ENCODE measurements at regions not wholly inside any gene's neighbourhood (a gene's known extent, or its start where the extent isn't known, plus 50 kb on each side); places are given as distances from the start of the nearest gene placed in this dataset.

DNA sequence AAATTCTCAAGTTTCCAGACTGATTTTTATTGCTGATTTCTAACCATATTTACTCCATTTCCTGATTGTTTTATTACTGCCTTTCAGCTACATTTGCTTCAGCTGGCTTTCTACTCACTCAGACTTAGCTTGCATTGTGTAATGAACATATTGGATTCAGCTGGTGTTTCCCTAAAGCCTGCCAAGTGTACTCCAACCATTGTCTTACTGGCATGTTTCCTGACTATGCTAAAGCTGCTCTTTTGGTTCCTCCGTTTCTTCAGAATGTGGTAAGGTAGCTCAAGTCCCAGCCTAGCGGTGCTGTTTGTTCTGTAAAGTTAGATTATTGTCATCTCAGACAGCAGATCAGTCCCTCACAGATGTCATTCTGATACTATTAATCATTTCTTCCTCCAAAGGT, 53.1 kb upstream of the GLRA2 start:
- TF ChIP-seq, protein P1, sequence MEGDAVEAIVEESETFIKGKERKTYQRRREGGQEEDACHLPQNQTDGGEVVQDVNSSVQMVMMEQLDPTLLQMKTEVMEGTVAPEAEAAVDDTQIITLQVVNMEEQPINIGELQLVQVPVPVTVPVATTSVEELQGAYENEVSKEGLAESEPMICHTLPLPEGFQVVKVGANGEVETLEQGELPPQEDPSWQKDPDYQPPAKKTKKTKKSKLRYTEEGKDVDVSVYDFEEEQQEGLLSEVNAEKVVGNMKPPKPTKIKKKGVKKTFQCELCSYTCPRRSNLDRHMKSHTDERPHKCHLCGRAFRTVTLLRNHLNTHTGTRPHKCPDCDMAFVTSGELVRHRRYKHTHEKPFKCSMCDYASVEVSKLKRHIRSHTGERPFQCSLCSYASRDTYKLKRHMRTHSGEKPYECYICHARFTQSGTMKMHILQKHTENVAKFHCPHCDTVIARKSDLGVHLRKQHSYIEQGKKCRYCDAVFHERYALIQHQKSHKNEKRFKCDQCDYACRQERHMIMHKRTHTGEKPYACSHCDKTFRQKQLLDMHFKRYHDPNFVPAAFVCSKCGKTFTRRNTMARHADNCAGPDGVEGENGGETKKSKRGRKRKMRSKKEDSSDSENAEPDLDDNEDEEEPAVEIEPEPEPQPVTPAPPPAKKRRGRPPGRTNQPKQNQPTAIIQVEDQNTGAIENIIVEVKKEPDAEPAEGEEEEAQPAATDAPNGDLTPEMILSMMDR (IDR thresholded peaks at IDR 0.05; ENCODE audit: unreplicated experiment) = no peak
- no peak overlapping the region for H3K4me3 Mint-ChIP-seq
- no peaks in the 10 kb centered on the region for H3K36me3 Mint-ChIP-seq
- no peak for DNase-seq (ENCODE audit: low spot score in 2 of 2, unreplicated experiment in 2 of 2)
- H3K4me1 Mint-ChIP-seq = no peaks in the 10 kb centered on the region
- peaks cover 47% of the 10 kb centered on the region for H3K9me3 Mint-ChIP-seq
- H3K27ac Mint-ChIP-seq = no peak overlapping the region
- no peaks in the 10 kb centered on the region for H3K27me3 Mint-ChIP-seq (ENCODE audit: low read depth)

DNA sequence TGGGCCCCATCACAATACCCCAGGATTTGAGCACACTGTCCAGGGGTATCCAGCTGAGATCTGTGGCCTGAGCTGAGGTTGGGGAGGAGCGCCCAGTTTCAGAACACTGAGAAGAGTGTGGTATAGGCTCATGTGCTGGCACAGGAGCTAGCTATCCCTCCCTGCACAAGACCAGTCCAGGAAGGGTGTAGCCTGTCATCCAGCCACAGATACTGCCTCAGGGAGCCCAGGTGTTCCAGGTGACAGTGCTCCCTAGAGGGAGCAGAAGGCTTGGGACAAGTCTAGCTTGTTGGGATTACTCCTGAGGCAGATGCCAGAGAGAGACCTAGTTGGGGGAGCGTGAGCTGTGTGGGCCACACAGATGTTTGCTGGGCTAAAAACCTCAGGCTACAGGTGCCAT, 79.6 kb upstream of the GLRA2 start:
- H3K27me3 Mint-ChIP-seq (ENCODE audit: low read depth) = no peaks in the 10 kb centered on the region
- DNase-seq (ENCODE audit: low spot score in 2 of 2, unreplicated experiment in 2 of 2) = no peak
- TF ChIP-seq, protein P1 (IDR thresholded peaks at IDR 0.05; ENCODE audit: unreplicated experiment) = no peak
- no peaks in the 10 kb centered on the region for H3K4me1 Mint-ChIP-seq
- H3K4me3 Mint-ChIP-seq = no peak overlapping the region
- H3K36me3 Mint-ChIP-seq = no peaks in the 10 kb centered on the region
- peaks cover 19% of the 10 kb centered on the region for H3K9me3 Mint-ChIP-seq
- no peak overlapping the region for H3K27ac Mint-ChIP-seq

DNA sequence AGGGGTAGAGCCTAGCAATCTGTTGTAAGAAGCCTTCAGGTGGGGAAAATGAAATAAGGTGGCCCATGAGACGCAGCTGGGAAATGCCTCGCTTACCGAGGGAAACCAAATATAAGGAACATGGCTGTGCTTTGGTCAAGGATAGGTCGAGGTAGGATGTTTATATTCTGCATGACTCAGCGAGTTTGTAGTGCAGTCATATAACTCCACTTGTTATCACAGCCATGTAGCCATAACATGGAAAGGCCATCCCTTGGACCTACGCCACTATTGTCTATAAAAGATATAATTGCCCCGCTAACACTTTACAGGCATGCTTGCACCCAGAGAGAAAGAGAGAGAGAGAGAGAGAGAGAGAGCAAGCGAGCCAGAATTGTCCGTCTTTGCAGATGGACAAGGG, 80.9 kb upstream of the GLRA2 start:
- no peak for DNase-seq (ENCODE audit: low spot score in 2 of 2, unreplicated experiment in 2 of 2)
- Mint-ChIP-seq H3K27ac (no peak overlapping the region), H3K4me3 (no peak overlapping the region), H3K9me3 (peaks cover 20% of the 10 kb centered on the region), H3K36me3 (no peaks in the 10 kb centered on the region), H3K27me3 (ENCODE audit: low read depth) (peaks cover under 1% of the 10 kb centered on the region), H3K4me1 (no peaks in the 10 kb centered on the region)
- TF ChIP-seq, protein P1 (IDR thresholded peaks at IDR 0.05; ENCODE audit: unreplicated experiment) = no peak

DNA sequence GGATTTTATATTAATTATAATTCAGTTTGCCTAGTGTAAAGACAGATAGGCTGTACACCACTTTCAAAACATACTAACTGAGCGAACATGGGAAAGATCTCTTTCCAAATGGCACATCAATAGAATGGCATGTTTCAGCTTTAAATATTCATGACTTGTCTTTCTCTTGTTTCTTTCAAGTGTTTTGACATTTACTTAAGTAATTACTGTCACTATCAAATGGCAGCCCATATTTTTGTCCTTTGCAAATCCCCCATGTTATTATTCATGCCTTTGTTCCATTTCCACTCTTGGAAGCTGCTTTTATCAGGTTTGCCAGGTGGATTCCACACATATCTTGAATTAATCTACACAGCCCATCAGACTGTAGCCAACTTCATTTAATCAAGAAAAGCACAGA, 89.2 kb upstream of the GLRA2 start:
- no peak overlapping the region for H3K4me3 Mint-ChIP-seq
- no peak overlapping the region for H3K27ac Mint-ChIP-seq
- no peak for DNase-seq (ENCODE audit: low spot score in 2 of 2, unreplicated experiment in 2 of 2)
- peaks cover 6% of the 10 kb centered on the region for H3K4me1 Mint-ChIP-seq
- H3K9me3 Mint-ChIP-seq = peaks cover 49% of the 10 kb centered on the region
- TF ChIP-seq, protein P1 (IDR thresholded peaks at IDR 0.05; ENCODE audit: unreplicated experiment) = no peak
- peaks cover 2% of the 10 kb centered on the region for H3K27me3 Mint-ChIP-seq (ENCODE audit: low read depth)
- H3K36me3 Mint-ChIP-seq = no peaks in the 10 kb centered on the region

DNA sequence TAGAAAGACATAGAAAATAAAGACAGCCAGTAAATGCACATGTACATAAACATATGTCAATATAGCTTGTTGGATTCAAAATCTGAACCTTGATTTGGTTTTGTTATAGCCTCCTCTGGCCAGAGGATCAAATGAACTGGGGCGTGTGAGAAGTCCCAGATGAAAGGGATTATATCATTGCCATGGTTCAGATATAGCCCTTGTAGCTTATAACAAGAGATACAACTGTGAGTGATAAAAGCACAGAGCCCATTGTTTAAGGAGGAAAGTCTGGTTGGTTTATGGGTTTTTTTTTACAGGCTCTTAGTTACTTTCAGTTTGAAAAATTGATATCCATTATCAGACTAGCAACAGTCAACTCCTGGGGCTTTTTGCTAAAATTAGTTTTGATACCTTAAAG, 101.7 kb upstream of the GLRA2 start:
- no peak overlapping the region for H3K4me3 Mint-ChIP-seq
- peaks cover 2% of the 10 kb centered on the region for H3K4me1 Mint-ChIP-seq
- no peaks in the 10 kb centered on the region for H3K36me3 Mint-ChIP-seq
- no peaks in the 10 kb centered on the region for H3K27me3 Mint-ChIP-seq (ENCODE audit: low read depth)
- TF ChIP-seq, protein P1 (IDR thresholded peaks at IDR 0.05; ENCODE audit: unreplicated experiment) = no peak
- no peak overlapping the region for H3K27ac Mint-ChIP-seq
- DNase-seq (ENCODE audit: low spot score in 2 of 2, unreplicated experiment in 2 of 2) = no peak
- peaks cover 29% of the 10 kb centered on the region for H3K9me3 Mint-ChIP-seq

DNA sequence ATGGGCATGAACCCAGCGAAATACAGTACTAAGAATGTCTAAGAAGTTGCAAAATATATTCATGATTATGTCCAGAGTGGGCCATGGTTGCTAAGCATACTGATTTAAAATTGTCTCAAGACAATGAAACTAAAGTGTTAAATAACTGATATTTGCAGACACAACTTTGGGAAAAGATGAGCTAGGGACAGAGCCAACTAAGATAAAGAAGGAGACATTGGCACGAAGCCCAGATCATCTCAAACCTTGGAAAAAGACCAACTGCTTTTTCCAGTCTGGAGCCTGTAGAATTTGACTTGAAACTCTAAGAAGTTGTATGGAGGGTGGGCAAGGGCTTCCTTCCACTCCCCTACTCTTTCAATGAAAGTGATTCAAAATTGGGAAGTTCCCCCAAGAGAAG, 108.5 kb upstream of the GLRA2 start:
- H3K9me3 Mint-ChIP-seq = peaks cover 40% of the 10 kb centered on the region
- H3K27me3 Mint-ChIP-seq (ENCODE audit: low read depth) = no peaks in the 10 kb centered on the region
- H3K36me3 Mint-ChIP-seq = no peaks in the 10 kb centered on the region
- no peak for DNase-seq (ENCODE audit: low spot score in 2 of 2, unreplicated experiment in 2 of 2)
- TF ChIP-seq, protein P1 (IDR thresholded peaks at IDR 0.05; ENCODE audit: unreplicated experiment) = no peak
- no peak overlapping the region for H3K4me3 Mint-ChIP-seq
- no peaks in the 10 kb centered on the region for H3K4me1 Mint-ChIP-seq
- no peak overlapping the region for H3K27ac Mint-ChIP-seq
